ENCODE measurements at regions not wholly inside any gene's neighbourhood (a gene's known extent, or its start where the extent isn't known, plus 50 kb on each side); places are given as distances from the start of the nearest gene placed in this dataset.

- Histone ChIP-seq H3K4me3 (no peak overlapping the region), H3K79me2 (replicated peaks; ENCODE audit: insufficient read depth) (no peaks in the 10 kb centered on the region), H3K9me2 (ENCODE audit: insufficient read depth) (no peaks in the 10 kb centered on the region), H3F3A (replicated peaks; ENCODE audit: low read depth) (no peaks in the 10 kb centered on the region), H2AFZ (no peak overlapping the region), H4K20me1 (replicated peaks; ENCODE audit: insufficient read depth) (peaks cover 9% of the 10 kb centered on the region; the same call in 1 of the 2 replicates), H3K27me3 (ENCODE audit: insufficient read depth) (peaks cover 75% of the 10 kb centered on the region), H3K4me2 (no peak overlapping the region), H3K36me3 (ENCODE audit: insufficient read depth) (peaks cover 3% of the 10 kb centered on the region; the same call in 1 of the 2 replicates), H3K27ac (ENCODE audit: low read depth) (no peak overlapping the region), H3K4me1 (ENCODE audit: insufficient read depth) (peaks cover 49% of the 10 kb centered on the region)
- DNase-seq (ENCODE audit: low spot score) (no peak), ATAC-seq (no peak)
- Mint-ChIP-seq H3K27ac (no peak overlapping the region), H3K4me3 (no peak overlapping the region), H3K27me3 (ENCODE audit: insufficient read depth, low read depth, poor library complexity) (peaks cover 38% of the 10 kb centered on the region), H3K36me3 (ENCODE audit: low read depth) (no peaks in the 10 kb centered on the region), H3K4me1 (peaks cover 34% of the 10 kb centered on the region), H3K9me3 (0 out of 3 replicates have a peak, but pooled peaks cover 3% of the 10 kb centered on the region)
- TF ChIP-seq STAT1 (IDR thresholded peaks at IDR 0.05; ENCODE audit: unreplicated experiment) (no peak), CREB1 (CRISPR knock-in tag; IDR thresholded peaks at IDR 0.05; ENCODE audit: low read depth) (no peak)
Measured at GRCh38 chr5:73291873-73292272, 118.9 kb downstream of the TMEM174 start.

- peaks cover 6% of the 10 kb centered on the region; the same call in 1 of the 2 replicates for H3K36me3 ChIP-seq (ENCODE audit: insufficient read depth)
- H3K27ac ChIP-seq (ENCODE audit: low read depth), result no peak overlapping the region
- Mint-ChIP-seq H3K36me3 (ENCODE audit: low read depth) (no peaks in the 10 kb centered on the region), H3K4me3 (no peak overlapping the region), H3K27ac (no peak overlapping the region), H3K4me1 (peaks cover 24% of the 10 kb centered on the region), H3K27me3 (ENCODE audit: insufficient read depth, low read depth, poor library complexity) (peaks cover 22% of the 10 kb centered on the region), H3K9me3 (0 out of 3 replicates have a peak, but pooled peaks cover 3% of the 10 kb centered on the region)
- H3F3A ChIP-seq (replicated peaks; ENCODE audit: low read depth), result no peaks in the 10 kb centered on the region
- no peaks in the 10 kb centered on the region for H3K79me2 ChIP-seq (replicated peaks; ENCODE audit: insufficient read depth)
- H4K20me1 ChIP-seq (replicated peaks; ENCODE audit: insufficient read depth), result 0 out of 2 replicates have a peak, but pooled peaks cover 3% of the 10 kb centered on the region
- peaks cover 6% of the 10 kb centered on the region; the same call in 1 of the 2 replicates for H3K9me2 ChIP-seq (ENCODE audit: insufficient read depth)
- peaks cover 59% of the 10 kb centered on the region for H3K27me3 ChIP-seq (ENCODE audit: insufficient read depth)
- H2AFZ ChIP-seq, result no peak overlapping the region
- DNase-seq (ENCODE audit: low spot score) (no peak), ATAC-seq (no peak; the same call in 2 of the 3 replicates)
- peak overlapping the region; percentile 67; the same call in 1 of the 2 replicates for H3K4me2 ChIP-seq
- H3K4me3 ChIP-seq, result no peak overlapping the region
- H3K4me1 ChIP-seq (ENCODE audit: insufficient read depth), result peaks cover 33% of the 10 kb centered on the region
- no peak for TF ChIP-seq REST (IDR thresholded peaks at IDR 0.05; ENCODE audit: unreplicated experiment)
- TF ChIP-seq CREB1 (CRISPR knock-in tag; IDR thresholded peaks at IDR 0.05; ENCODE audit: low read depth), result no peak
- no peak for TF ChIP-seq EZH2 (IDR thresholded peaks at IDR 0.05; ENCODE audit: low read depth, unreplicated experiment)
- TF ChIP-seq ZNF114 (CRISPR knock-in tag; IDR thresholded peaks at IDR 0.05), result no peak
- TF ChIP-seq STAT1 (IDR thresholded peaks at IDR 0.05; ENCODE audit: unreplicated experiment), result no peak
- TF ChIP-seq POLR2AphosphoS5 (IDR thresholded peaks at IDR 0.05; ENCODE audit: low read depth), result no peak
- TF ChIP-seq CTCF (conservative IDR thresholded peaks at IDR 0.05; ENCODE audit: low read depth in 2 of 2), result no peak
- TF ChIP-seq ETS1 (IDR thresholded peaks at IDR 0.05), result no peak
- TF ChIP-seq NANOG (IDR thresholded peaks at IDR 0.05; ENCODE audit: borderline replicate concordance), result no peak
- no peak for TF ChIP-seq JUNB (IDR thresholded peaks at IDR 0.05; ENCODE audit: unreplicated experiment)
Measured at GRCh38 chr5:73290242-73290641, 117.2 kb downstream of the TMEM174 start.
